Myocyte (in vitro differentiated cells): ENCODE measurements at regions not wholly inside any gene's neighbourhood (a gene's known extent, or its start where the extent isn't known, plus 50 kb on each side); places are given as distances from the start of the nearest gene placed in this dataset.
"Not testable (repeated sequence)": the region's sequence is repeated elsewhere in the genome, so short reads cannot be mapped to it uniquely, and the experiment has no call there.

Source experiments
- DNase-seq: peaks from one replicate; pipeline ENCODE4 v3.0.0-alpha.2; 2012; ENCODE audit warnings: low read depth

- no peak for DNase-seq
Measured at GRCh38 chr18:30828700-30829099, 213.8 kb downstream of the DSC3 start.

- DNase-seq, result no peak
Measured at GRCh38 chr18:30819619-30820018, 222.9 kb downstream of the DSC3 start.

DNA sequence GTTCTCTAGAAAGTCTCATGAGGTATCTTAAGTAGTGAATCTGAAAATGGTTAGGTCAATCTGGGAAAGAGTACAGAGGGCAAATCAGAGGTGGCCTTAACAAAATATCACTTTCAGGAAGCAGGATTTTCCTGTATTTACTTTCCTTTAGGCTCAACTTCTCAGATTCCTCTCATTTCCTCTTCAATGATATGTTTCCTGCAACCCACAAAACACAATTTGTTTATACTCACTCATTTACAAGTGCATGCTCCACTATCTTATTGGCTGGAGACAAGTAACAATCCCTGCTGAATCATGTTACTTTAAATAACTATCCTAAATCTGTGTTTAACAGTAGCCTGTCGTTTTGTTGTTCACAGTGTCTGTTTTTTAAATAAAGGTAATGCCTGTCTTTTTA is 228.1 kb downstream of the DSC3 start:
- DNase-seq, result no peak

- DNase-seq, result no peak
Measured at GRCh38 chr18:30811580-30811979, 231.0 kb downstream of the DSC3 start.

DNA sequence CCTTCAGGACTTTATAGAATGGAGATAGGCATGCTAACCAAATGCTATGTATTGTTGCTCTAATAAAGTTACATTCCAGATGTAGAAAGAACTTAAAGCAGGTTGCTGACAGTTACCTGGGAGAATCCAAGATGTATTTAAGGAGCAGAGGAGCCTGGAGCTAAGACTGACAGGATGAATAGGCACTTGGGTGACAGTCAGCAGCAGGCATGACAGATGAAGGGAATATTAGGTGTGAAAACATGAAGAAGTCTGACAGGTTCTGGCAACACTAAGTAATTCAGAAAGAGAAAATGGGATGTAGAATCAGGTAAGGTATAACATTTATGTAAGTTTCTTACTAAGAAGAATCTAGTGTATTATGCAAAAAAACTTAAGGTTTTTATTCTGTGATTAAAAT is 232.0 kb downstream of the DSC3 start:
- DNase-seq, result no peak

DNA sequence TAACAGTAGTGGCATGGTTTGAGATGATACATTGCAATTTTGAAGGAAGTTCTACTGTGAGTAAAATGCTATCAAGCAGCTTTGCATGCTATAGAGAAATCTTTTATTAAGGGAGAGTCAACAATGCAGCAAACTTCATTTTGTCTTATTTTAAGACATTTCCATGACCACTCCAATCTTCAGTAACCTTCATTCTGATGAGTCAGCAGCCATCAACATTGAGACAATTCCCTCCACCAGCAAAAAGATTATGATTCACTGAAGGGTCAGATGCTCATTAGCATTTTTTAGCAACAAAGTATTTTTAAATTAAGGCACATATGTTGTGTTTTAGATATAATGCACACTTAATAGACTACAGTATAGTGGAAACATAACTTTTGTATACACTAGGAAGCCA is 235.7 kb downstream of the DSC3 start:
- no peak for DNase-seq

DNA sequence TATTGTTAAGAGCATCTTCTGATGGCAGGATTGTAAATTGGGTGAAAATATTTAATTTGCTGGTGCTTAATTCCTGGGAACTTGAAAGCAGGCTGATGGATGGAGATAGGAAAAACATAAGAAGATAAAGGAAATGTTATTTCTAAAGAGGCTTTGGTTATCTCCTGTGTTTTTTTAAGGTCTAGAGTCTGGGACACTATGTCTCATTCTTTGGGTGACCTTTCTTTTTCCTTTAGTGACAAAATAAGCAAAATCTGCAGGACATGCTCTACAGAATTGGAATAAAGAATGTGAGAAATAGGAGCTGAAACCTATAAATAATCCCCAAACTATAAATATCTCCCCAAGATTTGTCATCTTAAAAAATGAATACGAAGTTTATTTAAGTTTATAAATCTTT is 241.7 kb downstream of the DSC3 start:
- no peak for DNase-seq

DNA sequence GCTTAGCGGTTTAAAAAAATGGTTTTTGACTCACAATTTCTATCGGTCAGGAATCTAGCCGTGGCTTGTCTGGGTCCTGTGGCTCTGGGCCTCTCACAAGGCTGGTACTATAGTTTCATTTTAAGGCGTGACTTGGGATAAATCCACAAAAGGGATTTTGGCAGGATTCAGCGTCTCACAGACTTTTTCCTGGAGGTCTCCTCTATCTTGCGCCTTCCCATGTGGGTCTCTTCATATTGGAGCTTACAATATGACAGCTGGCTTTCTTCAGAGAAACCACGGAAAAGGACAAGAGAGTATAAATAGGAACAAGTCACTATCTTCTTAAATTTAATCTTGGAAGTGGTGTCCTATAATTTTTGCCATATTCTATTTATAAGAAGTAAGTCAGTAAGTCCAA is 250.5 kb downstream of the DSC3 start:
- DNase-seq, result no peak

DNA sequence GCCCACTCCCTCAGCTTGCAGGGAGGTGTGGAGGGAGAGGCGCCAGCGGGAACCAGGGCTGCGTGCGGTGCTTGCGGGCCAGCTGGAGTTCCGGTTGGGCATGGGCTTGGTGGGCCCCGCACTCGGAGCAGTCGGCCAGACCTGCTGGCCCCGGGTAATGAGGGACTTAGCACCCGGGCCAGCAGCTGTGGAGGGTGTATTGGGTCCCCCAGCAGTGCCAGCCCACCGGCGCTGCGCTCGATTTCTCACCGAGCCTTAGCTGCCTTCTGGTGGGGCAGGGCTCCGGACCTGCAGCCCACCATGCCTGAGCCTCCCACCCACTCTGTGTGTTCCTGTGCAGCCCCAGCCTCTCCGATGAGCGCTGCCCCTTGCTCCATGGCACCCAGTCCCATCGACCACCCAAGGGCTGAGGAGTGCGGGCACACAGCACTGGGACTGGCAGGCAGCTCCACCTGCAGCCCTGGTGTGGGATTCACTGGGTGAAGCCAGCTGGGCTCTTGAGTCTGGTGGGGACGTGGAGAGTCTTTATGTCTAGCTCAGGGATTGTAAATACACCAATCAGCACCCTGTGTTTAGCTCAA is 254.0 kb downstream of the DSC3 start:
- DNase-seq, result not testable (repeated sequence)

DNA sequence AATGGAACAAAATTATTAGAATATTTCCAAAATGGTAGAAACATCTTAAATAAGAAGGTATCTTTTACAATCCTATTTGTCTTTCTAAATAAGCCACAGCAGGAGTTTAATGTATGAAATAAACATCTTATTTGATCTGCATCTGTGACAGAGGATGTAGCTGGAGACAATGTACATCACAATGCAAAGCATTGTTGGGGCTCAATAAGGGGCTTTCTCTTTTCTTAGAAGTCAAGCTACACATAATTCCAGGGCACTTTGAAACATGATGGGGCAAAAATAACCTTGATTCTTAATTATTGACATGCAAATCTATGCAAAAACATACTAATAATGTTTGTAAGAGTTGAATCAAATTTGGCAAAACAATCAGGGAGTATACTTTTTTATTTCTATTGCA is 255.1 kb downstream of the DSC3 start:
- no peak for DNase-seq

GRCh38 chr18:30781601-30782000 is 260.9 kb downstream of the DSC3 start:
- DNase-seq, result no peak

GRCh38 chr18:30775629-30776028 is 266.9 kb downstream of the DSC3 start:
- no peak for DNase-seq

DNA sequence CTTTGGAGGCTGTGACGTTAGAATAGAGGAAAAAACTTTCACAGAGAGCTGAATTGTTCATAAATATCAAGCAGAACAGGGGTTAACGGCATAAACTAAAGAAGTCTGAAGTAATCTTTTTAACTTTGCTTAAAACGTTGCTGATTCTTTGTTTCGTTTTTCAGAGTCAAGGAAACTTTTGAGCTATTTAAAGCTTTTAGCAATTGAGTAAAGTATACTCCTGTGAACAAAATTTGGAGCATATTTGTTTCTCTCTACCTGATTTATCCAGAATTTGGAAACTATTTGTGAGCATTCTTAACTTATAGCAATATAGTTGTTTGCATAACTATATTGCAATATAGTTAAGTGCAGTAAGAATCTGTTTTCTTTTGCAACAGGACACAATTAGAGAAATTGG is 270.4 kb downstream of the DSC3 start:
- not testable (repeated sequence) for DNase-seq

GRCh38 chr18:30766053-30766452 is 276.5 kb downstream of the DSC3 start:
- DNase-seq, result no peak

GRCh38 chr18:30765247-30765646 is 277.3 kb downstream of the DSC3 start:
- no peak for DNase-seq

DNA sequence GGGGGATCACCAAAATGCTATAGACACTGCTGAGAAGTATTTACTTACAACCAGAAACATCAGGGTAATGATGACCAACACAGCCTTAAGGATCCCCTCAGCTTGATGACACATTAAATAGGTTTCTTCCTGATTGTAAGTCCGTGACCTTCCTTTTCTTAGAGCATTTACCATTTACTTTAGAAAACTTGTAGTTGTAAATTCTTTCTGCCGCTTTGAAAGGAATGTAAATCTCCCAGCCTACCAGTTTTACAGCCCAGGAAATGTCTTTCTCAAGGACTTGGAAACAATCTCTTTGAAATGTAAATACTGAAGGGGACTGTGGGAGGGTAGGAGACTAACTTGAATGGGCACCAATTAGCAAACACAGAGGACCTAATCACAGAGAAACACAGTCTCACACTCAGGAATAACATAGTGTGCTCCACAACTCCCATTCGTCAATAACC is 278.6 kb downstream of the DSC3 start:
- DNase-seq, result no peak

- DNase-seq, result no peak
Measured at GRCh38 chr18:30754846-30755245, 287.7 kb downstream of the DSC3 start.

DNA sequence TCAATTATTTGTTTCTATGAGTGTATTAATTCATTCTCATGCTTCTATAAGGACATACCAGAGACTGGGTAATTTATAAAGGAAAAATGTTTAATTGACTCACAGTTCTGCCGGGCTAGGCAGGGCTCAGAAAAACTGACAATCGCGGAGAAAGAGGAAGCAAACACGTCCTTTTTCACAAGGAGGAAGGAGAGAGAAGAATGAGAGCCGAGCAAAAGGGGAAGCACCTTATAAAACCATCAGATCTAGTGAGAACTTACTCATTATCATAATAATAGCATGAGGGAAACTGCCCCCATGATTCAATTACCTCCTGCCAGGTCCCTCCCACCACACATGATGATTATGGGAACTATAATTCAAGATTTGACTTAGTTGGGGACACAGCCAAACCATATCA is 294.0 kb downstream of the DSC3 start:
- DNase-seq, result no peak

- no peak for DNase-seq
Measured at GRCh38 chr18:30746224-30746623, 296.3 kb downstream of the DSC3 start.

DNA sequence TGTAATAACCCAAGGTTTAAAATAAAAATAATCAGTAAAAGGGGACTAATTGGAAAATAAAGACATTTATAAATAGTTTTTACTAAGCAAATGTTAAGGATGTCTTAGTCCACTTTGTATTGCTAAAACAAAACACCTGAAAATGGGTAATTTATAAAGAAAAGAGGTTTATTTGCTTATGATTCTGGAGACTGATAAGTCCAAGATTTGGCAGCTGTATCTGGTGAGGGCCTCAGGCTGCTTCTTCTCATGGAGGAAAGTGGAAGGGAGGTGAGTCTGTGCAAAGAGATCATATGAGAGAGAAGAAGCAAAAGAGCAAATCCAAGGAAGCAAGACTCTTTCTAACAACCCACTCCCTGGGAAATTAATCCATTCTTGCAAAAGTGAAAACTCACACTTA is 299.5 kb downstream of the DSC3 start:
- no peak for DNase-seq

- peak; percentile 4 for DNase-seq
Measured at GRCh38 chr18:30730915-30731314, 311.6 kb downstream of the DSC3 start.

GRCh38 chr18:30727849-30728248 is 314.7 kb downstream of the DSC3 start:
- no peak for DNase-seq

- no peak for DNase-seq
Measured at GRCh38 chr18:30713299-30713698, 329.2 kb downstream of the DSC3 start.

DNA sequence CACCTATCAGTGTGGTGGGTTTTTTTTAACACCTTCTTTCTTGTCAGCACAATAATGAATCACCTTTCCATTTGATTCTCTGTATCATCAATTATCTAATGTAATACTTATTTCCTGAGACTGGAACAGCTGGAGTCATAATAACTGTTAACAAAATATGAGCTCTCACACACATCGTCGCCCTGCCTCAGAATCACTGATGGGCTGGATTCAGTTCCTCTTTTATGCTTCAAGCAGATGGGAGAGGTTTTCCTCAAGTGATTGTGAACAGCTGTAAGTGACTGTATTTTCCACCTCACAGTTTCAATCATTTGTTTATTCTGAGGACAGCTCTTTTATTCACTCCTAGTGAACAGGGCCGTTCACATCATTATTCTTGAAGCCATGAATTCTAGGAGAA is 330.2 kb downstream of the DSC3 start:
- no peak for DNase-seq
